ENCODE measurements at regions not wholly inside any gene's neighbourhood (a gene's known extent, or its start where the extent isn't known, plus 50 kb on each side); places are given as distances from the start of the nearest gene placed in this dataset.

DNA sequence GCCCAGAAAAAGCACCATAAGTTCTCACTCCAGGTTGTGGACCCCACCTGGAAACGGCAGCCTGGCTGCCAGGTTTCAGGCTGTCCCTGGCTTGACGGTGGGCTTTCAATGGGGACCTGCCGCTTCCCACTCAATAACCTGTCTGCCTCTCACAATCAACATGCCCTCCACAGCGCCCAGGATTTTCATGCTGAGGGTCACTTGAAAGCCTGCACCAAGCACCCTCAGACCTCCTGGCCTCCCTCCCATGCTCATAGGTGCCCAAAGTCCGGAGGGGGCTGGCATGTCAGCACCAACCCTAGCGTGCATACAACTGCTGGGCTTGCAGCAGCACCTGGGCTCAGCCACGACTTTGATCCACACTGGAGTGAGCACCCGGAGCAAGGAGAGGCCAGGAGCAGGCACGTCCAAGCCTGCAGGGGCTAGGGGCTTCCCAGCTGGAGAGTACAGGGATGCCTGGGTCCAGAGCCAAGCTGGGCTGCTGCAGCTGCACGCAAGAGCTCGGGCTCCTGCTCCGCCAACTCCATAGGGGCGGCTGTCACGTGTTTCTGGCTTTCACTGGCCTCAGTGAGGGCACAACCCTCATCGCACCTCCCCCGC is 1214.3 kb upstream of the RAG2 start:
- Mint-ChIP-seq H3K4me3 (no peak overlapping the region), H3K9me3 (ENCODE audit: low read depth) (peaks cover 4% of the 10 kb centered on the region), H3K27ac (no peak overlapping the region), H3K4me1 (no peaks in the 10 kb centered on the region), H3K36me3 (ENCODE audit: low read depth) (no peaks in the 10 kb centered on the region), H3K27me3 (no peaks in the 10 kb centered on the region)
- ATAC-seq (no peak), DNase-seq (no peak)
- ChIA-PET CTCF (no interaction called here), POLR2A (no interaction called here)
- intact Hi-C loops (cut with DNase I, micrococcal nuclease) = no loop called here

DNA sequence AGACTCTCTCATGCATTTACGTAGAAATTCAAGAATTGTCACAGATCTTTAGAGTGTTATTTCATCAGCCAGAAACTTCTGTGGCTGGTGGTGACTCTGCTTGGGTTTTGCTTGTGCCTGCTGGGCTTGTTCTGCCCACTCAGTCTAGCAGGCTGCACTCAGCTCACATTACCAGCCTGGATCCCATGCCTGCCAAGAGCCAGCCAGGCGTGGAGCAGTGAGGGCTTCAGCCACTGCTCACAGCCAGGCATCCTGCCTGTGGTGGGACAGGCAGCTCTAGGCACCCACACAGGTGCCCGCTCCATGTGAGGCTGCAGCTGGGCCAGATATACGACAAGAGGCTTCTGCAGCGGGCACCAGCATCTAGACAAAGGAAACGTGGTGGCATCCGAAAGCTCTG is 1213.3 kb upstream of the RAG2 start:
- ATAC-seq (no peak), DNase-seq (no peak)
- no peaks in the 10 kb centered on the region for H3K27me3 Mint-ChIP-seq
- no peak overlapping the region for H3K4me3 Mint-ChIP-seq
- H3K4me1 Mint-ChIP-seq = no peaks in the 10 kb centered on the region
- no peaks in the 10 kb centered on the region for H3K36me3 Mint-ChIP-seq (ENCODE audit: low read depth)
- peaks cover 3% of the 10 kb centered on the region for H3K9me3 Mint-ChIP-seq (ENCODE audit: low read depth)
- H3K27ac Mint-ChIP-seq = no peak overlapping the region
- ChIA-PET CTCF (no interaction called here), POLR2A (no interaction called here)
- intact Hi-C loops (cut with DNase I, micrococcal nuclease) = no loop called here

DNA sequence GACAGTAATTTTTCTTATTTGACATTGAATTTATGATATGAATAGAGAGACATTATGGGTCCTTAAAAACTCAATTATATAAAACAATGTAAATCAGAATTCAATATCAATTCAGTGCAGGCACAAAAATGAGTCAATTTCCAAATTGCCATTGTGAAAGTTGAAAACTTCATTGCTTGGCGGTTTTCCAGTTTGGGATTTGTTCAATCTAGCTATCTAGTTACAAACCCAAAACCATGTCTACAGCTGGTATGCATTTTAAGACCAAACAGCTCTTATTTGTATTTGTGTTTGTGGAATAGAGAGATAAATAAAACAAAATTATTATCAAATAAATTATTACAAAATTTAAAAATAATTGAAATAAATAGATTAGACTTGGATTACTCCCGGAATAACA is 1206.6 kb upstream of the RAG2 start:
- intact Hi-C loops (cut with DNase I, micrococcal nuclease) = no loop called here
- H3K4me3 Mint-ChIP-seq = no peak overlapping the region
- ChIA-PET CTCF (no interaction called here), POLR2A (no interaction called here)
- ATAC-seq (no peak), DNase-seq (no peak)
- H3K36me3 Mint-ChIP-seq (ENCODE audit: low read depth) = no peaks in the 10 kb centered on the region
- H3K9me3 Mint-ChIP-seq (ENCODE audit: low read depth) = peaks cover 9% of the 10 kb centered on the region
- no peak overlapping the region for H3K27ac Mint-ChIP-seq
- no peaks in the 10 kb centered on the region for H3K27me3 Mint-ChIP-seq
- no peaks in the 10 kb centered on the region for H3K4me1 Mint-ChIP-seq

DNA sequence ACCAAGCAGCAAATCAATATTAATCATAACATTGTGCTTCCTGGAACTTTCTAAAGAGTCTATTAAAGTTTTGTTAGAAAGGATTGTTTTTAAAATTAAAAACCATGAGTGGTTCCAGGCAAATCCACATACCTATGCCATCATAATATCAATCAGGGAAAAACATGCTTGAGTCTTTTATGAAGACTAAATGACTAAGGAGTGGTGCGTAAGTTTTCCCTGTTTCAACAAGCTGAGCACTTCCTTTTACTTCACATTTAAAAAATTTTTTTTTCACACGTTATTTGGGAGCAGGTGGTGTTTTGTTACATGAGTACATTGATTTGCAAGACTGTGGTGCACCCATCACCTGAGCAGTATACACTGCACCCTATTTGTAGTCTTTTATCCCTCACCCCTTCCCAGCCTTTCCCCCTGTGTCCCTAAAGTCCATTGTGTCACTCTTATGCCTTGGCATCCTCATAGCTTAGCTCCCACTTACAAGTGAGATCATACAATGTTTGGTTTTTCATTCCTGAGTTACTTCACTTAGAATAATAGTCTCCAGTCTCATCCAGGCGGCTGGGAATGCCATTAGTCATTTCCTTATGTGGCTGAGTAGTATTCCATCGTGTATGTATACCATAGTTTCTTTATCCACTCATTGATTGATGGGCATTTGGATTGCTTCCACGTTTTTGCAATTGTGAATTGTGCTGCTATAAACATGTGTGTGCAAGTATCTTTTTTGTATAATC is 1190.3 kb upstream of the RAG2 start:
- no peak overlapping the region for H3K27ac Mint-ChIP-seq
- ATAC-seq (no peak), DNase-seq (no peak)
- H3K4me3 Mint-ChIP-seq = no peak overlapping the region
- no peaks in the 10 kb centered on the region for H3K36me3 Mint-ChIP-seq (ENCODE audit: low read depth)
- intact Hi-C loops (cut with DNase I, micrococcal nuclease) = no loop called here
- ChIA-PET CTCF (no interaction called here), POLR2A (no interaction called here)
- peaks cover 25% of the 10 kb centered on the region for H3K9me3 Mint-ChIP-seq (ENCODE audit: low read depth)
- H3K4me1 Mint-ChIP-seq = no peaks in the 10 kb centered on the region
- H3K27me3 Mint-ChIP-seq = no peaks in the 10 kb centered on the region

DNA sequence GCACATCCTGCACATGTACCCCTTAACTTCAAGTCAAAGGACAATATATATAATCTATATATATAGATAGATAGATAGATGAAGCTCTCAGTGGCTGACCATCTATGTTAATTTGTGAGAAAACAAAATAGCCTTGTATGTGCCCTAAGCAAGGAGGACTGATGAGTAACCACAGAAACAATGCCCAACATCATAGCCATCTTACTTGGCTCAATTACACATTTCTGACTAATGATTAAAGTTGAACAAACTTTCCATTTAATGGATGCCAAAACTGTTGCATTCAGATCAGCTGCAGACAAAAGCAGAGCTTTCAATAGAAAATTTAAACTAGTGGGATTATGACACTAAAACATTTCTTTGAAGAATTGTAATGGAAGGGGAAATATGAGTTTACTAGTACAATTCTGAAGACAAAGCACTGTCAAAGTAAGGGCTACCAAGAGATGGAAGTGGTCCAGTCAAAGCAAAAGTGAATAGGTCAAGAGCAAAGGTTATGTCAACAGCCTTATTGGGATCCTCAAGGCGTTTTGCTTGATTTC is 1188.2 kb upstream of the RAG2 start:
- intact Hi-C loops (cut with DNase I, micrococcal nuclease) = no loop called here
- Mint-ChIP-seq H3K27me3 (no peaks in the 10 kb centered on the region), H3K4me1 (no peaks in the 10 kb centered on the region), H3K4me3 (no peak overlapping the region), H3K27ac (no peak overlapping the region), H3K36me3 (ENCODE audit: low read depth) (peaks cover 3% of the 10 kb centered on the region), H3K9me3 (ENCODE audit: low read depth) (peaks cover 37% of the 10 kb centered on the region)
- no peak for ATAC-seq
- DNase-seq = no peak
- ChIA-PET CTCF (no interaction called here), POLR2A (no interaction called here)

DNA sequence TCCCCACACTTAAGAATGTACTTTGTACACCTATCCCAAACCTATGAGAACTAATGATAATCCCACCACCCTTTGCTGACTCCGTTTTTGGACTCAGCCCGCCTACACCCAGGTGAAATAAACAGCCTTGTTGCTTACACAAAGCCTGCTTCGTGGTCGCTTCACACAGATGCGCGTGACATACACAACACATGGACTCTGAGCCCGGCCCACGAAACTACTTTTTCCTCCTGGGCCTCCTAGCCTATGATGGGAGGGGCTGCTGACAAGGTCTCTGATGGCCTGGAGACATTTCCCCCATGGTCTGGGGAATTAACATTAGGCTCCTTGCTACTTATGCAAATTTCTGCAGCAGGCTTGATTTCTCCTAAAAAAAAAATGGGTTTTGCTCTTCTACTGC is 1176.4 kb upstream of the RAG2 start:
- ATAC-seq (no peak), DNase-seq (no peak)
- no peak overlapping the region for H3K4me3 Mint-ChIP-seq
- no peaks in the 10 kb centered on the region for H3K27me3 Mint-ChIP-seq
- no peaks in the 10 kb centered on the region for H3K4me1 Mint-ChIP-seq
- H3K9me3 Mint-ChIP-seq (ENCODE audit: low read depth) = peaks cover 12% of the 10 kb centered on the region
- POLR2A ChIA-PET = no interaction called here
- intact Hi-C loops (cut with DNase I, micrococcal nuclease) = no loop called here
- H3K36me3 Mint-ChIP-seq (ENCODE audit: low read depth) = no peaks in the 10 kb centered on the region
- H3K27ac Mint-ChIP-seq = no peak overlapping the region
- CTCF ChIA-PET = no interaction called here

DNA sequence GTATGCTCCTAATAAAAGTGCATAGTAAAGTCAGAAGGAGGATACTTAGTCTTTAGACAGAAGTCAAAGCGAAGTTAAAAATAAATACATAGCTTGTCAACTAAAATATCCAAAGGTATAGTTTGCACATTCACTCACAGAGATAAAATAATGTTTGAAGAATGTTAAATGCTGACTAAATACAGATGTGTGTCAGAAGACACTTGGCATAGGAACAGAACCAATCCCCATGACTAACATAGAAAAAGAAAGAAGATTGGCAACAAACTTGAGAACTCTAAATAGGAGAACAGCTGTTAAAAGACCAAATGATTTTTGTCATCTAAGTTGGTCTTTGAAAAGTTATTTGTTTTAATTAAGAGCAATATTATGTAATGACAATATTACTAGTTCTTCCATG is 1172.1 kb upstream of the RAG2 start:
- no peaks in the 10 kb centered on the region for H3K27me3 Mint-ChIP-seq
- CTCF ChIA-PET = no interaction called here

DNA sequence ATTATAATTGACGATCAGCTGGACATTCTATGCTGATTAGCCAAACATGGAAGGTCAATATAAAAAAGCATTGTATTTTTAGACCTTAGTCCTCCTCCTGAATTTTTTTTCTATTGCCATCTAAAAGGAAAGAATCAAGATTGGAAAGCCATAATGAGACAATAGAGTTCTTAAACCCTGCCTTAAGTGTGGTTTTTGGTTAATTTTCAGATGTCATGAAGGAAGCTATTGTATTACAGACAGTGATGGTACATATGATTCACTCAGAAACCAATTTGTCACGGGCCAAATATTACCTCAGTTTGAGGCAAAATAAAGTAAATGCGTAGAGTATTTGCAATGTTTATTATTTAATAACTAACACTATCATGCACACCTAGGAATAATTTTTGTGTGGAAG is 1164.0 kb upstream of the RAG2 start:
- ATAC-seq (no peak), DNase-seq (no peak)
- intact Hi-C loops (cut with DNase I, micrococcal nuclease) = no loop called here
- H3K4me3 Mint-ChIP-seq = no peak overlapping the region
- ChIA-PET POLR2A (no interaction called here), CTCF (interaction anchor here (1.1 kb wide), 1 partner anchor 17 kb away, joined by 3 read pairs; no protein-coding TSS in a partner anchor)
- no peaks in the 10 kb centered on the region for H3K36me3 Mint-ChIP-seq (ENCODE audit: low read depth)
- peaks cover 9% of the 10 kb centered on the region for H3K9me3 Mint-ChIP-seq (ENCODE audit: low read depth)
- no peaks in the 10 kb centered on the region for H3K4me1 Mint-ChIP-seq
- no peaks in the 10 kb centered on the region for H3K27me3 Mint-ChIP-seq
- no peak overlapping the region for H3K27ac Mint-ChIP-seq

More for the DNA sequence above, 1172.1 kb upstream of the RAG2 start:
- POLR2A ChIA-PET = no interaction called here
- intact Hi-C loops (cut with DNase I, micrococcal nuclease) = no loop called here
- no peaks in the 10 kb centered on the region for H3K4me1 Mint-ChIP-seq
- ATAC-seq (no peak), DNase-seq (no peak)
- H3K27ac Mint-ChIP-seq = no peak overlapping the region
- H3K4me3 Mint-ChIP-seq = no peak overlapping the region
- H3K9me3 Mint-ChIP-seq (ENCODE audit: low read depth) = peaks cover 8% of the 10 kb centered on the region
- H3K36me3 Mint-ChIP-seq (ENCODE audit: low read depth) = no peaks in the 10 kb centered on the region

DNA sequence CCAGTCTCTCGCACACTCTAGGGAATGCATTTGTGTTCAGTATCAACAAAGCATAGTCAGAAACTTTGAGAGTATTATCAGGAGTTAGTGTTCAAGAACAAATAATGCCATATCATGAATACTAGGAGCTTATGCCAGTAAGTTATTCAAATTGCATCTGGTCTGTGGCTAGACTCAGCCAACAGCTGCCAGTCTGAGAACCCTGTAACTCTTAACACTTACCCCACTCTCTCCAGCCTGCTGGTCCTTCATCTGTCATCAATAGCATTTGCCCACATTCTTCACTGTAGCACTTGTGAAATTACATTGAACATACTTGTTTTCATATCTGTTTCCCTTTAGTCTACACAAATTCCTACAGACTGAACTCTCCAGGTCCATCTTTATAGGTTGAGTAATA is 1157.5 kb upstream of the RAG2 start:
- DNase-seq (no peak), ATAC-seq (no peak)
- Mint-ChIP-seq H3K9me3 (ENCODE audit: low read depth) (peaks cover 8% of the 10 kb centered on the region), H3K27ac (no peak overlapping the region), H3K4me3 (no peak overlapping the region), H3K4me1 (no peaks in the 10 kb centered on the region), H3K27me3 (no peaks in the 10 kb centered on the region), H3K36me3 (ENCODE audit: low read depth) (no peaks in the 10 kb centered on the region)
- ChIA-PET POLR2A (no interaction called here), CTCF (no interaction called here)
- intact Hi-C loops (cut with DNase I, micrococcal nuclease) = no loop called here

DNA sequence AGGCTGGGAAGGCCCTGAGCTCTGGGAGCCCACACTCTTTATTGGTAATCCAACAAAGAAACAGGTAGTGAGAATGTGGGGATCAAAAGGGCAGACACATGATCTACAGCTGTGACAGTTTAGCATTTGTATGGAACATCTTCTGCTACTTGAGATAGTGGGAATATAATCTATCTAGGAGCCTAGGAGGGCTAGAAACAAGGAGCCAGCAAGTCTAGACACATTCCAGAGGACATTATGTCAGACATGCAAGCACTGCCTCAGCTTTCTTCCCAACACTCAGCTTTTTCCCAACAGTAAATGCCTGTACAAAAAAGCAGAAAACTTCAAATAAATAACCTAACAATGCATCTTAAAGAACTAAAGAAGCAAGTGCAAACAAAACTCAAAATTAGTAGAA is 1150.6 kb upstream of the RAG2 start:
- ATAC-seq (no peak), DNase-seq (no peak)
- Mint-ChIP-seq H3K9me3 (ENCODE audit: low read depth) (peaks cover 6% of the 10 kb centered on the region), H3K4me1 (no peaks in the 10 kb centered on the region), H3K27ac (no peak overlapping the region), H3K36me3 (ENCODE audit: low read depth) (no peaks in the 10 kb centered on the region), H3K4me3 (no peak overlapping the region), H3K27me3 (no peaks in the 10 kb centered on the region)
- ChIA-PET POLR2A (no interaction called here), CTCF (no interaction called here)
- intact Hi-C loops (cut with DNase I, micrococcal nuclease) = no loop called here

DNA sequence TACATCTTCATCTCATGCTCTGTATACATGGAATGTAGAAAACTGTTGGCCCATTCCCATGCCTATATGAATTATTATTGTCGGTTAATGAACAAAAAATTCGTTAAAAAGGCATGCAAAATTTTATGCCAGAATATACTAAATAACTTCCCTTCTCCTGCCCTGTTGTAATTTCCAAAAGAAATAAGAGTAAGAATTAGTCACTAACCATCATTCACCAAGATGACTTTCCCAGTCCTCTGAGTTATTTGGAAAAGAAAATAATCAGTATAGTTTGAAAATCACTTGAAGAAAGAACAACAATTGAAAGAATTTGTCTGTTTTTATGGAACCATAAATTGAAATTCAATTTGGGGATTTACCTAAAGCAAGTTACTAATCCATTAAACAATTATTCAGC is 1149.1 kb upstream of the RAG2 start:
- H3K9me3 Mint-ChIP-seq (ENCODE audit: low read depth) = peaks cover 6% of the 10 kb centered on the region
- ChIA-PET POLR2A (no interaction called here), CTCF (interaction anchor here (0.8 kb wide), 1 partner anchor 633 kb away, joined by 3 read pairs; no protein-coding TSS in a partner anchor)
- DNase-seq = no peak
- H3K36me3 Mint-ChIP-seq (ENCODE audit: low read depth) = no peaks in the 10 kb centered on the region
- H3K27me3 Mint-ChIP-seq = no peaks in the 10 kb centered on the region
- H3K4me1 Mint-ChIP-seq = no peaks in the 10 kb centered on the region
- H3K27ac Mint-ChIP-seq = no peak overlapping the region
- intact Hi-C loops (cut with DNase I, micrococcal nuclease) = no loop called here
- H3K4me3 Mint-ChIP-seq = no peak overlapping the region
- no peak for ATAC-seq

DNA sequence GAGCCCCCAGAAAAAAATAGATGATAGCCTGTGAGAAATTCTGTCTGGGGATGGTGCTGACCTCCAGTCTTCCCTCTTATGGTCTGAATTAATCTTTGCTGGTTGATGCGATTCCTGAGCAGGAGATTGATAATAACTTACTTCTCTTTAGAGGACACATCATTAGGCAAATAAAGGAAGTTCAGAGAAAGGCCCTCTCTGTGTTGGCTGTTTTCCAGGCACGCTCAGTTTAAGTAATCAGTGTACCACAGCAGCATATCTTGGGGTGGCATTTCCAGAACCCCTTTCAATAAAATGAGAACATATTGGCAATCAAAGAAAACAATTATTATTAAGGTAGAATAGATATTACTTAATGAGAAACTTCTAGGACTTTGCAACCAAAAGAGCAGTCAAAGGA is 1129.3 kb upstream of the RAG2 start:
- no peak for DNase-seq
- Mint-ChIP-seq H3K27me3 (no peaks in the 10 kb centered on the region), H3K4me1 (no peaks in the 10 kb centered on the region), H3K36me3 (ENCODE audit: low read depth) (no peaks in the 10 kb centered on the region), H3K4me3 (no peak overlapping the region), H3K27ac (no peak overlapping the region), H3K9me3 (ENCODE audit: low read depth) (peaks cover 7% of the 10 kb centered on the region)
- ATAC-seq = no peak
- intact Hi-C loops (cut with DNase I, micrococcal nuclease) = loop anchor here in 1 of 2 experiments (5.0 kb wide), 1 partner anchor 1410 kb away; no protein-coding TSS in a partner anchor
- ChIA-PET POLR2A (no interaction called here), CTCF (no interaction called here)
